ENCODE measurements at regions not wholly inside any gene's neighbourhood (a gene's known extent, or its start where the extent isn't known, plus 50 kb on each side); places are given as distances from the start of the nearest gene placed in this dataset.

- no peak for TF ChIP-seq REST (IDR thresholded peaks at IDR 0.05; ENCODE audit: unreplicated experiment)
- TF ChIP-seq CTCF (conservative IDR thresholded peaks at IDR 0.05; ENCODE audit: low read depth in 2 of 2) = no peak
- TF ChIP-seq EZH2phosphoT487 (IDR thresholded peaks at IDR 0.05; ENCODE audit: unreplicated experiment) = no peak
Observed at GRCh38 chr11:92384802-92385201, 160.2 kb downstream of the FAT3 start.

Data from GM23338 (cell line).